ENCODE measurements at regions not wholly inside any gene's neighbourhood (a gene's known extent, or its start where the extent isn't known, plus 50 kb on each side); places are given as distances from the start of the nearest gene placed in this dataset.

GRCh38 chr4:176563591-176563990, 229.1 kb downstream of the VEGFC start:
- TF ChIP-seq CTCF (conservative IDR thresholded peaks at IDR 0.05): no peak
- no peak for TF ChIP-seq EZH2 (IDR thresholded peaks at IDR 0.05; ENCODE audit: low read depth)
